CD14-positive monocyte (primary cell): ENCODE measurements at regions not wholly inside any gene's neighbourhood (a gene's known extent, or its start where the extent isn't known, plus 50 kb on each side); places are given as distances from the start of the nearest gene placed in this dataset.

Source experiments
- DNase-seq, 3 donors: peaks; one replicate each; pipeline ENCODE4 v3.0.0-alpha.2; 2011 to 2022
- H2AFZ ChIP-seq: 2 replicates; pipeline ENCODE4 v1.6.0; 2012; ENCODE audit warnings: mild to moderate bottlenecking, low read depth, low read length, inconsistent platforms; ENCODE audit not compliant: insufficient read depth, poor library complexity, severe bottlenecking
- H3K27ac ChIP-seq, 2 donors: 1 replicate in 1 of 2; 2 replicates in 1 of 2; pipeline ENCODE4 v1.5.1; 2012 to 2013; ENCODE audit warnings: low read length in 2 of 2, control low read depth in 1 of 2, inconsistent platforms in 1 of 2, low read depth in 1 of 2, mild to moderate bottlenecking in 1 of 2
- H3K27me3 ChIP-seq, 2 donors: one replicate each; pipeline versions ENCODE4 v1.6.0 to v1.6.1; 2011 to 2013; ENCODE audit warnings: low read length in 2 of 2; ENCODE audit not compliant: control insufficient read depth in 2 of 2, insufficient read depth in 2 of 2
- H3K36me3 ChIP-seq, 2 donors: replicated peaks in 1 of 2; 1 replicate in 1 of 2; 2 replicates in 1 of 2; pipeline versions ENCODE4 v1.5.1 to v1.6.1; 2012 to 2013; ENCODE audit warnings: low read length in 2 of 2, control low read depth in 1 of 2, inconsistent platforms in 1 of 2, mild to moderate bottlenecking in 1 of 2; ENCODE audit not compliant: insufficient read depth in 2 of 2, control insufficient read depth in 1 of 2
- H3K4me1 ChIP-seq, 2 donors: 1 replicate in 1 of 2; 2 replicates in 1 of 2; pipeline versions ENCODE4 v1.5.1 to v1.6.1; 2012 to 2013; ENCODE audit warnings: low read length in 2 of 2, control low read depth in 1 of 2, inconsistent platforms in 1 of 2, mild to moderate bottlenecking in 1 of 2, moderate library complexity in 1 of 2; ENCODE audit not compliant: insufficient read depth in 2 of 2, control insufficient read depth in 1 of 2
- H3K4me2 ChIP-seq: replicated peaks from 2 replicates; pipeline ENCODE3; 2012; ENCODE audit warnings: low read length, moderate library complexity, mild to moderate bottlenecking; ENCODE audit not compliant: poor library complexity, severe bottlenecking; ENCODE audit errors: extremely low read depth
- H3K4me3 ChIP-seq, 3 experiments: fragments of 200-600 bp in 1 of 3; sonication (generic) in 1 of 3; replicated peaks in 1 of 3; 1 replicate in 2 of 3; 2 replicates in 1 of 3; pipeline ENCODE4 v1.5.1; 2011 to 2013; ENCODE audit warnings: low read length in 3 of 3, mild to moderate bottlenecking in 3 of 3, control low read depth in 2 of 3, low read depth in 2 of 3, inconsistent platforms in 1 of 3, moderate library complexity in 1 of 3
- H3K79me2 ChIP-seq: 2 replicates; pipeline ENCODE4 v1.6.0; 2012; ENCODE audit warnings: mild to moderate bottlenecking, control low read depth, inconsistent platforms, low read length, moderate library complexity; ENCODE audit not compliant: insufficient read depth
- H3K9ac ChIP-seq: 2 replicates; pipeline ENCODE4 v1.6.0; 2017; ENCODE audit warnings: low read length, mild to moderate bottlenecking; ENCODE audit not compliant: insufficient read depth, poor library complexity, severe bottlenecking
- H3K9me3 ChIP-seq, 2 donors: replicated peaks in 1 of 2; 1 replicate in 1 of 2; 2 replicates in 1 of 2; pipeline versions ENCODE4 v1.5.1 to v1.6.1; 2012 to 2013; ENCODE audit warnings: low read length in 2 of 2, control low read depth in 1 of 2; ENCODE audit not compliant: control insufficient read depth in 1 of 2, insufficient read depth in 1 of 2
- H4K20me1 ChIP-seq: 2 replicates; pipeline ENCODE4 v1.6.0; 2012; ENCODE audit warnings: mild to moderate bottlenecking, low read length, control low read depth, moderate library complexity; ENCODE audit not compliant: insufficient read depth
- H3K27ac Mint-ChIP-seq, 7 donors: one replicate each; pipeline ENCODE4 v1.8.0; 2020; ENCODE audit warnings: mild to moderate bottlenecking in 7 of 7, mixed read lengths in 7 of 7, moderate library complexity in 6 of 7, inconsistent platforms in 2 of 7
- H3K27me3 Mint-ChIP-seq, 3 donors: one replicate each; pipeline ENCODE4 v1.8.0; 2021 to 2022; ENCODE audit warnings: low read depth in 3 of 3, mild to moderate bottlenecking in 3 of 3, mixed read lengths in 3 of 3, moderate library complexity in 3 of 3, inconsistent platforms in 1 of 3
- H3K36me3 Mint-ChIP-seq, 2 donors: one replicate each; pipeline ENCODE4 v1.8.0; 2020; ENCODE audit warnings: mixed read lengths in 2 of 2, inconsistent platforms in 1 of 2, mild to moderate bottlenecking in 1 of 2
- H3K4me1 Mint-ChIP-seq: one replicate; pipeline ENCODE4 v1.8.0; 2020; ENCODE audit warnings: mild to moderate bottlenecking, mixed read lengths
- H3K4me3 Mint-ChIP-seq, 2 donors: one replicate each; pipeline ENCODE4 v1.8.0; 2020; ENCODE audit warnings: mild to moderate bottlenecking in 2 of 2, mixed read lengths in 2 of 2, moderate library complexity in 1 of 2
- H3K9me3 Mint-ChIP-seq, 7 donors: one replicate each; pipeline ENCODE4 v1.8.0; 2020 to 2022; ENCODE audit warnings: mixed read lengths in 7 of 7, mild to moderate bottlenecking in 6 of 7, moderate library complexity in 6 of 7, inconsistent platforms in 2 of 7
- WGBS: methylation state at CpG from one replicate; pipeline ENCODE4 v1.1.5; 2013; ENCODE audit warnings: missing lambda C conversion rate; ENCODE audit not compliant: insufficient coverage; 5-methylcytosine and 5-hydroxymethylcytosine counted together
- intact Hi-C, 2 donors: fragments of 100-400 bp; cut with micrococcal nuclease; formaldehyde crosslinking; loops; one replicate each; pipeline versions ENCODE4 v1.15.0 to v1.15.1; 2023
- TF ChIP-seq, protein P1 (sequence below): fragments of 200-600 bp; IDR thresholded peaks from one replicate; pipeline ENCODE4 v1.8.0; 2022; ENCODE audit warnings: antibody characterized with exemption, mild to moderate bottlenecking

DNA sequence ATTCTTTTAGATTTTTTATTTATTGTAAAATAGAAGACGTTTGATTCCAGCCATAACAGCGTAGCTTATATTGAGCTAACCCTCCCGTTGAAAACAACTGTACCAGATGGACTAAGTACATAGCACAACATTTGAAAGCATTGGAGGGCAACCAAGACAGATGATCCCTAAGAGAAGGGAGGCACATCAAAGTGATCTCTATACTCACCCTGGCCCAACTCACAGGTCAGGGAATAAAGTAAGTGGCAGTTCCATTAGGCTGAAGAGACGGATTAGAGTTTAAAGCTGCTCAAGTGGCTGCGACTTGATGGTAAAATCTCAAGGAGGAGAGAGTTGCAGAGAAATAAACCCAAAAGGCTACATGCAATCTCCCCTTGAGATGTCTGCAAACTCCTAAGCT lies 65.1 kb upstream of the ITM2B start:
- Histone ChIP-seq H3K9ac (no peak overlapping the region), H3K9me3 (no peaks in the 10 kb centered on the region), H3K27me3 (no peaks in the 10 kb centered on the region), H3K4me2 (no peak overlapping the region), H3K36me3 (no peaks in the 10 kb centered on the region), H3K4me1 (peaks cover 15 to 29% of the 10 kb centered on the region in 2 donors), H4K20me1 (no peaks in the 10 kb centered on the region), H3K79me2 (no peaks in the 10 kb centered on the region), H3K4me3 (no peak overlapping the region), H2AFZ (no peak overlapping the region), H3K27ac (no peak overlapping the region)
- TF ChIP-seq, protein P1, sequence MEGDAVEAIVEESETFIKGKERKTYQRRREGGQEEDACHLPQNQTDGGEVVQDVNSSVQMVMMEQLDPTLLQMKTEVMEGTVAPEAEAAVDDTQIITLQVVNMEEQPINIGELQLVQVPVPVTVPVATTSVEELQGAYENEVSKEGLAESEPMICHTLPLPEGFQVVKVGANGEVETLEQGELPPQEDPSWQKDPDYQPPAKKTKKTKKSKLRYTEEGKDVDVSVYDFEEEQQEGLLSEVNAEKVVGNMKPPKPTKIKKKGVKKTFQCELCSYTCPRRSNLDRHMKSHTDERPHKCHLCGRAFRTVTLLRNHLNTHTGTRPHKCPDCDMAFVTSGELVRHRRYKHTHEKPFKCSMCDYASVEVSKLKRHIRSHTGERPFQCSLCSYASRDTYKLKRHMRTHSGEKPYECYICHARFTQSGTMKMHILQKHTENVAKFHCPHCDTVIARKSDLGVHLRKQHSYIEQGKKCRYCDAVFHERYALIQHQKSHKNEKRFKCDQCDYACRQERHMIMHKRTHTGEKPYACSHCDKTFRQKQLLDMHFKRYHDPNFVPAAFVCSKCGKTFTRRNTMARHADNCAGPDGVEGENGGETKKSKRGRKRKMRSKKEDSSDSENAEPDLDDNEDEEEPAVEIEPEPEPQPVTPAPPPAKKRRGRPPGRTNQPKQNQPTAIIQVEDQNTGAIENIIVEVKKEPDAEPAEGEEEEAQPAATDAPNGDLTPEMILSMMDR = no peak
- no peak overlapping the region for H3K27ac Mint-ChIP-seq
- peaks cover 16% of the 10 kb centered on the region for H3K4me1 Mint-ChIP-seq
- no peak for DNase-seq
- H3K4me3 Mint-ChIP-seq = no peak overlapping the region
- H3K9me3 Mint-ChIP-seq = no peaks in the 10 kb centered on the region
- intact Hi-C loops = no loop called here
- H3K27me3 Mint-ChIP-seq = peaks cover 0 to 4% (median 2%) of the 10 kb centered on the region in 3 donors
- 100% methylated on average over 1 of the region's 5 CpGs for WGBS
- no peaks in the 10 kb centered on the region for H3K36me3 Mint-ChIP-seq

DNA sequence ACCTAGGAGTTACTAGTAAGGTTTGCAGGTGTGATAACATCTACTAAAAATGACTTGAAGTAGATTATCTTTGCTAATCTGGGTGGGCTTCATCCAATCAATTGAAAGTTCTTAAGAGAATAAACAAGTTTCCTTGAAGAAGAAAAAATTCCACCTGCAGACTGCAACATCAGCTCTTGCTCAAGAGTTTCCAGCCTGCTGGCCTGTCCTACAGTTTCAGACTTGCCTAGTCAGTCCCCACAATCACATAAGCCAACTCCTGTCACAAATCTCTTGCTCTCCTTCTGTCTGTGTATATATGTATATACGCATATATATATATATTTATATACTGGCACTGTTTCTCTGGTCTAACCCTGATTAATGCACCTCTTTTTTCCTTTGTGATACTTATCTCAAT lies 67.3 kb upstream of the ITM2B start:
- no peak overlapping the region for H3K4me3 Mint-ChIP-seq

More for the DNA sequence above, 67.3 kb upstream of the ITM2B start:
- H4K20me1 ChIP-seq = no peaks in the 10 kb centered on the region
- no peak overlapping the region for H2AFZ ChIP-seq
- H3K79me2 ChIP-seq = no peaks in the 10 kb centered on the region
- intact Hi-C loops = no loop called here
- no peaks in the 10 kb centered on the region for H3K27me3 ChIP-seq
- no peak overlapping the region for H3K4me3 ChIP-seq
- Mint-ChIP-seq H3K36me3 (no peaks in the 10 kb centered on the region), H3K27ac (no peak overlapping the region), H3K4me1 (peaks cover 31% of the 10 kb centered on the region), H3K9me3 (no peaks in the 10 kb centered on the region), H3K27me3 (peaks cover 0 to 2% (median 2%) of the 10 kb centered on the region in 3 donors)
- no peak overlapping the region for H3K27ac ChIP-seq
- no peaks in the 10 kb centered on the region for H3K36me3 ChIP-seq
- no CpG with 5 or more reads among the region's 1 CpG for WGBS
- H3K9me3 ChIP-seq = no peaks in the 10 kb centered on the region
- peaks cover 26 to 37% of the 10 kb centered on the region in 2 donors for H3K4me1 ChIP-seq
- TF ChIP-seq, protein P1 = no peak
- no peak overlapping the region for H3K4me2 ChIP-seq
- no peak for DNase-seq
- no peak overlapping the region for H3K9ac ChIP-seq
